GM11168 (cell line): ENCODE measurements at regions not wholly inside any gene's neighbourhood (a gene's known extent, or its start where the extent isn't known, plus 50 kb on each side); places are given as distances from the start of the nearest gene placed in this dataset.

Source experiments
- in situ Hi-C: fragments of 300-500 bp; cut with MboI; formaldehyde crosslinking; loops from one replicate; pipeline ENCODE4 v1.12.0; 2022; ENCODE audit warnings: low sequenced_read_pairs; ENCODE audit not compliant: unreplicated experiment

DNA sequence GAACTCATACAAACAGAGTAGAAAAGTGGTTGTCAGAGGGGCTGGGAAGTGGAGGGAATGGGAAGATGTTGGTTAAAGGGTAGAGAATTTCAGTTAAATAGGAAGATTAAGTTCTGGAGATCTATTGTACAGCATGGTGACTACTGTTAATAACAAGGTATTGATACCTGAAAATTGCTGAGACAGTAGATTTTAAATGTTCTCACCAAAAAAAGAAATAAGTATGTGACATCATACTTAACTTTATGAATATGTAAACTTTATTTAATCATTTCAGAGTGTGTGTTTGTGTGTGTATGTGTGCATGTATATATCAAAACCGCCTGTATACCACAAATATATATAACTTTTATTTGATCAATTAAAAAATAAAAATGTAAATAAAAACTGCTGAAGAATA, 896.4 kb downstream of the TFAP2A start:
- in situ Hi-C loops, result no loop called here

- in situ Hi-C loops, result no loop called here
These were observed 897.1 kb downstream of the TFAP2A start for GRCh38 chr6:9517806-9518205.

DNA sequence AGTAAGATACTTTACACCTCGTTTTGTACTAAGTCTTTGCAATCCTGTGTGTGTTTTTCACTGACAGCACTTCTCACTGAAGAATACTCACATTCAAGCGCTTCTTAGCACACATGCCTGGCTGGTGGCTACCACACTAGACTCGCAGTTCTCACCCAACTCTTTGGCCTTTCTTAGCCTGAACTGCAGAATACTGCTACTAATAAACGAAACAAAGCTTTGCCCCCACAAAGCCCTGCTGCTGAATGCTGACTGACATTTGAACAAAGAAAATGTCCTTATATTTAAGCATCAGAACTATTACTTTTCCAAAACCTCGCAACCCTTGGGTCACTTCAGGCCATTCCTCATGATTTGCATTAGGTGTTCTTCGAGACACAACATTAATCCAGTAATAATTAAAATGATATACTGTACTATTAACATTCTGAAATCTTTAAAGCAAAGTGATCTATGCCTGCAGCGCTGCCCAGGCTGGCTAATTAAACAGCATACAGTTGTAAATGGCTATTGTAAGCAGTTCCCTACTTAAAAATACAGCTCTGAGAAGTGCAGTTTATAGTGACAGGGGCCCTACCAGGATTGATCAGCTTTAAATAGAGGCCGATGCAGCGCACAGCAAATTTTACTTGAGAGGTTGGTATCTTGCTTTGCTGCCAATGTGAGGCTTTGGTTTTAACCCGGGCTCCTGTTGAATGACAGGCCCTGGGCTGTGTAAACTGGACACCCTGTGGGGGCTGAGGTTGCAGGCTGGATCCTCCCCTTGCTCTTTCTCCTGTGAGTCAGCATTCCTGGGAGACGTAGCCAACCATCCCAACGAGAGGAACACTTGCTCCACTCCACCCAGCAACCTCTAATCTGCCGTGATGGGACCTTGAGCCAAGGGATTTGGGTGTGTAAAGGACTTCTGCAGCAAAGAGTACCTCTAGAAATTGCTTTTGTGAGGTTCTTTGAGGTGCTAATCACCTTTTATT, 899.0 kb downstream of the TFAP2A start:
- in situ Hi-C loops, result no loop called here

DNA sequence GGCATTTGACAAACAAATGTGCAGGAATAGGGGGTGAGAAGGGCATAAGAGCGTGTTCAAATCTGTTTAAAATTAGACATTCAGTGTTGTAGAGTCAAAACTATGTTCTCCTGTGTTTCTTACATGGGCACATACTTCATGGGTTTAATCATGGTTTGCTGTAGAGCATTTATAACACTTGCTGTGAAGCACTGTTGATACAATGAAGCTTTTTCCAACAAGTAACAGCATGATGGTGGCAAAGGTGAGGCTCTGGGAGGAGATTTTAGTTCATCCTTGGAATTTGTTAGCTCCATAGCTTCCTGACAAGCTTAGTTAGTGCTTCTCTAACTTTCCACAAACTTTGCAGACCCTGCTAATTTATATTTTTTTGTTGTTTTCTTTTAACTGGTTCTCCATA, 900.7 kb downstream of the TFAP2A start:
- in situ Hi-C loops, result no loop called here

- in situ Hi-C loops, result no loop called here
These were observed 903.7 kb downstream of the TFAP2A start for GRCh38 chr6:9511157-9511556.

DNA sequence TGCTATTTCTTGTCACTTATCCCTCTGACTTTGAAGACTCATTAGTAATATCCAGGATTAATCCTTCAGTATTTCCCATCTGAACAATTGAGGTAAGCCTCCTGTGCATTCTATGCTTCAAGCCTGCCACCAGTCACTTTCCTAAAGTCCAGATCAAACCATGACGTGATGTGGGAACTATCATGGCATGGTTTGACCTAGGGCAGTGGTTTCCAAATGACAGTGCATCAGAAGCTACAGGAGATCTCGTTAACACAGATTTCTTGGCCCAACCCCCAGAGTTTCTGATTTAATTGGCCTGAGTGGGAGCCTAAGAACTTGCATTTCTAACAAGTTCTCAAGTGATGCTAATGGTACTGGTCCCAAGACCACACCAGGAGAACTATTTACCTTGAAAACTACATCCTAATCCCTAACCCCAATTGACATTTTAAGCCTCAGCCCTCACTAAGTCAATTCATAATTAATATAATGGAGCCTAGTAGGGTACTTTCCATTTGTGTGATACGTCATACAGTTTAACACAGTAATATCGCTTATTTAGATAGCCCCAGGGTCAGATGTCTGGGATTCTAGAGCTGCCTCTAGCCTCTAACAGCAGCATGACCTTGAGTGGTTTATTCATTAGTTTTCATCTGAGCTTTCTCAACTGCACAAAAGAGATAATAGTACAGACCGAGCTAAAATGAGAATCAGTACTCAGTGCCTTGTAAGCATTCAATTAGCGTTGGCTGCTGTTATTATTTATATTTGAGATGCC, 907.6 kb downstream of the TFAP2A start:
- in situ Hi-C loops, result no loop called here

GRCh38 chr6:9504191-9504590, 910.7 kb downstream of the TFAP2A start:
- in situ Hi-C loops, result no loop called here

DNA sequence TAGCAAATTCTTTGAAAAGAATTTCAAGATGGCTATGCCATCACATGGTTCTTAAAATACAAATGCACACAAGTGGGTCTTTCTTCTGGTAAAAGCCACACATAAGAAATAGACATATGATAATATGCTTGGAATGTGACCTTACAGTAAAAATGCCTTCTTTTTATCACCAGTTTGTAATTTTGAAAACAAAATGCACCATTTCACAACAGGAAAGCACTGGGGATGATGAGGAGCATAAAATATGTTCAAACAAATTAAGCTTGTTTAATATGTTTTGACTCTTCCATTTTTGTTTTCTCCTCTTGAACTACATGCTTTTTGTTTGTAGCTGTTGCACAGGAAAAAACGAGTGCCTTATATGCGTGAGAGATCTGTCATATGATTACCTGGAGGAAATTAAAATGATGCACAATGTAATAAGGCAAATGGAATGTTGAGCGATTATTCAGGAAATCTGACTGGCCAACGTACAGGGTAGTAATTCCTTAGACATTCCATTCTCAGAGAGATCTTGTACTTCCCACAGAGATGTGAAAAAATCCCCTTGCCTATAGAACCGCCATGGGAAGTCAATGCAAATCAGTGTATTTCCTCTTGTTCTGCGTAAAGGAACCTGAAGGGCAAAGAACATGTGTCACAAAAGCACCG, 911.6 kb downstream of the TFAP2A start:
- in situ Hi-C loops, result no loop called here

- in situ Hi-C loops, result no loop called here
These were observed 915.2 kb downstream of the TFAP2A start for GRCh38 chr6:9499709-9500108.

- in situ Hi-C loops, result no loop called here
These were observed 918.0 kb downstream of the TFAP2A start for GRCh38 chr6:9496837-9497236.

DNA sequence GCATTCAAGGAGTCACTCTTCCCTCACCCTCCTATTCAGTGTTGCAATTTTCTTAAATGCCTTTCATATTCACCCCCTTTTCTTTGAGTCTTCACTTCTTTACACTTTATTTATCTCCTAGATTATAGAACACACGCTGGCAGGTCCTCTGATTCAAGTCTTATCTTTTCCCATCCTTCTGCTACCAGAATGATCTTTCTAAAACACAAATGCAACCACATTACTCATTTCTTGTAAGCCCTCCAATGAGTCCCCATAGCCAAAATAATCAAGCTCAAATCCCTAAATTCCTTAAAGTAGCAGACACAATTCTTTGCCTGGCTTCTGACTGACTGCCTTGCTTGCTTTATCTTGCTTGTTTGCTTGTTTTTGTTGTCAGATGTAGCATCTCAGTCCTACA, 920.0 kb downstream of the TFAP2A start:
- in situ Hi-C loops, result no loop called here

DNA sequence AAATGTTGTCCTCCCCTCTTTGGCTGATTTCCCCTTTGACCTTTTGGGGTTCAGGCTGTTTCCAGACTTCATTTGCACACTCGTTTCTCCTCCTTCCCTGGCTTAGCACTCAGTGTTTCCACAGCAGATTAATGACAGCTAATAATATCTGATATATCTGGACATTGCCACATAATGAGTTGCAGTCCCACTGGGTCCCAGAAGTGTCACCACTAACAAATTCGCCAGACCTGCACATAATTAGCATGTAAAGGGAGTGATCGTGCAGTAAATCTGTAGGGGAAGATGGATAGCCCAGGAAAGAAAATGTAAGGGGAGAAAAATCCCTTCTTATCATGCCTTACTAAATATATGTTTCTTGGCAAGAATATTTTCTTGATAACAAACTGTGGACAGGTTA, 922.1 kb downstream of the TFAP2A start:
- in situ Hi-C loops, result no loop called here

DNA sequence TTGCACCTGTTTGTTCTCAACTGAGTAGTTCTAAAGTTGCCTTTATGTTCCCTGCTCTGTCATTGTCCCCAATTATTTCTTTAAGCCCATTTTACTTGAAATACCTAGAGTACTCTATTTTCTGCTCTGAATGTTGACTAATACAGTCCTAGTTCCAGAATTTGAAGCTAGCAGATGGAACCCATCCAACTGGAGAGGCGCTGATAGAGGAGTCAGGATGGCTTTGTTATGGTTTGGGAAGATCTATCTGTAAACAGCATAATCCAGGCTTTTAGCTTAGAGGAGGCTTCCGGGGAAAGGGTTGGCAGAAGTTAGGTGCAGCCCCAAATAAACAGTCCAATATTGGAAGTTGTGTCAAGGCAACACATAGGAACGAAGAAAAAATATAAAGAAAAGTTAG, 927.7 kb downstream of the TFAP2A start:
- in situ Hi-C loops, result no loop called here

DNA sequence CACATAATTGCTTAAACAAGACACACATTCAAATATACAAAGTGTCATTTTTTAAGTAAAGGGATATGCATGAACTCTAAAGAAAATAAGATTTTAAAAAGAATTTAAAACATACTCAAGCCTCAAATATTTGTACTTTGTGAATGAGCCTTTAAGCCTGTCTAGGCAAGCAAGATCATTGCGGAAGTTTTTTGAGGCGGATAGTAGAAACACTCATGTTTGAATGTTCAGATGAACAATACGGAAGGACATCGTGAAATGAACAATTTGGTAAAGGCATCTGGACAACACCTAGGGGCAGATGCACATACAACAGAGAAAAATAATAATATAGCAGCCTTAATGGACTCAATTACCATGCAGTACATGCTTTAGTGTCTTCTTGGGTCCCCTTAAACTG, 928.9 kb downstream of the TFAP2A start:
- in situ Hi-C loops, result no loop called here

DNA sequence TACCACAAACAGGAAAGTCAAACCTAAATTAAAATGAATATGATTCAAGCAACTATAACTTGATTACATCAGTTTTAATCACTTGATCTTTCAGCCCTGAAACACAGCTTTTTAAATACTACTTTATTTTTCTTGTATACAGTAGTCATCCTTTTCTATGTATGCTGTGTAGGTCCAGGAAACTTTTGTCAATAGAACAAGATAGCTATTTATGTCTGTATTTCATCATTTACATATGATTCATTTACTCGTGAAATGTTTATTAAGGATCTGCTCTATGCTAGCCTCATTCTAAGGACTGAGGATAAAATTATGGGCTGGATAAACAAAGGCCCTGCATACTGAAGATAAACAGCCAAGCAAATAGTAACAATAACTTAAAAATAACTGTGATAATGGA, 930.2 kb downstream of the TFAP2A start:
- in situ Hi-C loops, result no loop called here

DNA sequence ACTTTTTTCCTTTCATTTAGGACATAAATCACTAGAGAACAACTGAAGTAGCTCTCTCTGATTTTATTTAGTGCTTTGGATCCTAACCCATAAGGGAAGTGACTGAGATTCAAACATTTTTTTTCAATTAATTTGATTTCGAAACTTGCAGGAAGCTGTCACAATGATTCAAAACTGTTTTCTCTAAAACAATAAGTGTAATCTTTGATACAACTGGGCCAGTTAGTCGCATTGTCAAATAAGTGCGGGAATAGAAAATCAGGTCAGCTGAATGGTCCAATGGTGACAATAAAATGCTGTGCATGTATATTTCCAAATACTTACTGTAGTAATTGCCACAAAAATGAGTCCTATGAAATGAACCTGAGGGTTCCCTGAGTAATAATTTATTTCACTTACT, 930.8 kb downstream of the TFAP2A start:
- in situ Hi-C loops, result no loop called here

DNA sequence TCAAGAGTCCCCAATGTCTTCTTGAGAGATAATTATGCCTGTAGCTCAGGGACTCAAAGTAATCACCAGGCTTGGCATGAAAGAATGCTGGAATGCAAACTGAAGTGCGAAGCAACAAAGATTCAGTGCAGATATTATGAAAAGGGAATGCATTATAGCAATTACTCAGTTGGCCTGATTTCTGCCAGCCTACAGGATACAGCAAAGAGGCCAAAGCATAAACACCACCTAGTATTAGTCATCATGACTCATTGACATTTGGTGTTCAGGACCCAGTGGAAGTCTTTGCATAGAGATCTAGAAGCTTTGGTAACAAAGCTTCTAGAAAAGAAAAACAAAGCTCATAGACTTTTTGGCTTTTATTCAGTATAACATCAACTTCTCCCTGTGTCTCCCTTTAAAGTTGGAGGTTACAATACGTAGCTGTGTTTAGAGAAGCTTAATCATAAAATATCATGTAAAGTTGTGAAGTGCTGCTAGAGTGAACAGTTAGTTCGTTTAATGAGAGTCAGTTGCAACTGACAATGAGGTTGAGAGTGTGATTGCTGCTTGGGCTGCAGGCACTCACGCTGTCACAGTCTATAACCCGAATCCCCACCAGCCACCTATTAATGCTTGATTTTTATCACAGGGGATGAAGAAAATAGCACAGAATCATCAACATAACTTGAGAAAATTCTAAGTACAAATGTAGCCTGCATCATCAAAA, 932.7 kb downstream of the TFAP2A start:
- in situ Hi-C loops, result no loop called here

DNA sequence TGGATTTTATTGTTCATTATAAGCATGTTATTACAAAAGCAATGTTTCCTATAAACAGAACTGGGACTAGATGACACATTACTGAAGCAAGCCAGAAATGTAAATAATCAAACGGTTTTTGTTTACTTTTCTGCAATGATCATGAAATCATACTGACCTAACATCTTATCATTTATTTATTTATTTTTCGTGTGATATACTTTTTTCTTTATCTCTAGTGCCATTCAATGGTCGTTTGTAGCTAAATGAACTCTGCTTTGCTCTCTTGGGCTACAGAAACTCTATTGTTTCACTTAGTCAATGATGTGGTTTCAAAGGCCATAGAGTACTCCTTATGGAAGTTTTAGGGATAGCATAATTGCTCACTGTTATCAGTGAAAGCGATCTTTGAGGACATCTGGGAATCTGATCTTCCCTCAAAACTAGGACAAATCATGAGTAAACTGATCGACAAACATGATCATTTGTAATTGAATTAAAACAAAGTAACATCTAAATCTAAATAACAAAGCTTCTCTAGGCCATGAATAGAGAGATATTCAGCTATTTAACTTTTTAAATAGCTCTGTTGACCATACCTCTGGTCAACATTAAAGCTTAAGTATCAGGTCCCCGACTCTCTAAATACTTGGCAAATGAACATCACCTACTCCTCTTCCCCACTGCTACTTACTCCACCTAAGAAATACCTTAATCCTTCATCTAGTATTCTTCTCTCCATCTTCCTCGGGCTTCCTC, 933.4 kb downstream of the TFAP2A start:
- in situ Hi-C loops, result no loop called here

DNA sequence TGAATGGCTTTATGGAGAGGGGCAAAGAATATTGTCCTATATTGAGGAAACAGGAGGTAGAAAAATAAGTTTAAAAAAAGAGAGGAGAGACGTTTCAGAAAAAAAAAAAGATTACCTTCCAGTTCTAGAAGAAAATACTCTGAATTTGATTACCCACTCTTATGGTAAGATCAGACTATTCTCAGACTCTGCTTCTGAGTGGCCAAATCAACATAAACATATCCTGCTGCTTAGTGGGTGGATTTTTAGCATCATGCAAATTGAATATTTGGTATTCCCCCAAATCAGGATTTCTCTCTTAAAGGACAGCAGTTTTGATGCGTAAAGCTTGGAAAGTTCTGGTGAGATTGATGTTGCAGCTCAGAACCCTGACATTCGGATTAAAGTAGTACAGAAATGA, 946.6 kb downstream of the TFAP2A start:
- in situ Hi-C loops, result no loop called here

GRCh38 chr6:9467741-9468140, 947.1 kb downstream of the TFAP2A start:
- in situ Hi-C loops, result no loop called here
